ENCODE measurements at regions not wholly inside any gene's neighbourhood (a gene's known extent, or its start where the extent isn't known, plus 50 kb on each side); places are given as distances from the start of the nearest gene placed in this dataset.

DNA sequence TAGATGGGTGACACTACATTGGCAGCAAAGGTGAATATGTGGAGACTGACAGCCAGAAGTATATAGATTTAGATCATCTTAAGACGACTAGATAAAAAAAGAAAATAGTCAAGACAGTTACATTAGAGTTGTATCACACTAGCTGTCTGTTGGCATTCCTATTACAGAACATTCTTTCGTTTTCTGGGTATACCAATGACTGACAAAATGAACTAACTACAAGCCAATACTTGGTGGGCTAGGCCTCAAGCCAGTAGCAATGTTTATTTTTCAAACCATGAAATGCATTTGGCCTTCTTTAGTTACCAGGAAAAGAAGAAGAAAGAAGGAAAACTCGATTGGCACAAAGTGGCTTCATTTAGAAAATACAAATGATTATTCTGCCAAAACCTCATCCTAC is 944.9 kb upstream of the ZEB2 start:
- Histone ChIP-seq H3K4me2 (no peak overlapping the region), H2AFZ (no peak overlapping the region), H3K27me3 (ENCODE audit: insufficient read depth) (no peaks in the 10 kb centered on the region), H3K4me1 (ENCODE audit: insufficient read depth) (no peaks in the 10 kb centered on the region), H3K9me2 (ENCODE audit: insufficient read depth) (0 out of 2 replicates have a peak, but pooled peaks cover 4% of the 10 kb centered on the region), H3K4me3 (no peak overlapping the region), H3K79me2 (replicated peaks; ENCODE audit: insufficient read depth) (no peaks in the 10 kb centered on the region), H4K20me1 (replicated peaks; ENCODE audit: insufficient read depth) (no peaks in the 10 kb centered on the region), H3K36me3 (ENCODE audit: insufficient read depth) (no peaks in the 10 kb centered on the region), H3F3A (replicated peaks; ENCODE audit: low read depth) (no peaks in the 10 kb centered on the region), H3K27ac (ENCODE audit: low read depth) (no peak overlapping the region)
- no peaks in the 10 kb centered on the region for H3K36me3 Mint-ChIP-seq (ENCODE audit: low read depth)
- TF ChIP-seq ZNF331 (CRISPR knock-in tag; IDR thresholded peaks at IDR 0.05; ENCODE audit: low read depth) (no peak), JUNB (IDR thresholded peaks at IDR 0.05; ENCODE audit: unreplicated experiment) (no peak), ZNF114 (CRISPR knock-in tag; IDR thresholded peaks at IDR 0.05) (no peak), EZH2phosphoT487 (IDR thresholded peaks at IDR 0.05; ENCODE audit: unreplicated experiment) (no peak), POLR2AphosphoS5 (IDR thresholded peaks at IDR 0.05; ENCODE audit: low read depth) (no peak), EZH2 (IDR thresholded peaks at IDR 0.05; ENCODE audit: low read depth, unreplicated experiment) (no peak), NANOG (IDR thresholded peaks at IDR 0.05; ENCODE audit: borderline replicate concordance) (no peak)
- TF ChIP-seq, protein P1, sequence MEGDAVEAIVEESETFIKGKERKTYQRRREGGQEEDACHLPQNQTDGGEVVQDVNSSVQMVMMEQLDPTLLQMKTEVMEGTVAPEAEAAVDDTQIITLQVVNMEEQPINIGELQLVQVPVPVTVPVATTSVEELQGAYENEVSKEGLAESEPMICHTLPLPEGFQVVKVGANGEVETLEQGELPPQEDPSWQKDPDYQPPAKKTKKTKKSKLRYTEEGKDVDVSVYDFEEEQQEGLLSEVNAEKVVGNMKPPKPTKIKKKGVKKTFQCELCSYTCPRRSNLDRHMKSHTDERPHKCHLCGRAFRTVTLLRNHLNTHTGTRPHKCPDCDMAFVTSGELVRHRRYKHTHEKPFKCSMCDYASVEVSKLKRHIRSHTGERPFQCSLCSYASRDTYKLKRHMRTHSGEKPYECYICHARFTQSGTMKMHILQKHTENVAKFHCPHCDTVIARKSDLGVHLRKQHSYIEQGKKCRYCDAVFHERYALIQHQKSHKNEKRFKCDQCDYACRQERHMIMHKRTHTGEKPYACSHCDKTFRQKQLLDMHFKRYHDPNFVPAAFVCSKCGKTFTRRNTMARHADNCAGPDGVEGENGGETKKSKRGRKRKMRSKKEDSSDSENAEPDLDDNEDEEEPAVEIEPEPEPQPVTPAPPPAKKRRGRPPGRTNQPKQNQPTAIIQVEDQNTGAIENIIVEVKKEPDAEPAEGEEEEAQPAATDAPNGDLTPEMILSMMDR (conservative IDR thresholded peaks at IDR 0.05; ENCODE audit: low read depth in 2 of 2): no peak
- TF ChIP-seq, protein P2, sequence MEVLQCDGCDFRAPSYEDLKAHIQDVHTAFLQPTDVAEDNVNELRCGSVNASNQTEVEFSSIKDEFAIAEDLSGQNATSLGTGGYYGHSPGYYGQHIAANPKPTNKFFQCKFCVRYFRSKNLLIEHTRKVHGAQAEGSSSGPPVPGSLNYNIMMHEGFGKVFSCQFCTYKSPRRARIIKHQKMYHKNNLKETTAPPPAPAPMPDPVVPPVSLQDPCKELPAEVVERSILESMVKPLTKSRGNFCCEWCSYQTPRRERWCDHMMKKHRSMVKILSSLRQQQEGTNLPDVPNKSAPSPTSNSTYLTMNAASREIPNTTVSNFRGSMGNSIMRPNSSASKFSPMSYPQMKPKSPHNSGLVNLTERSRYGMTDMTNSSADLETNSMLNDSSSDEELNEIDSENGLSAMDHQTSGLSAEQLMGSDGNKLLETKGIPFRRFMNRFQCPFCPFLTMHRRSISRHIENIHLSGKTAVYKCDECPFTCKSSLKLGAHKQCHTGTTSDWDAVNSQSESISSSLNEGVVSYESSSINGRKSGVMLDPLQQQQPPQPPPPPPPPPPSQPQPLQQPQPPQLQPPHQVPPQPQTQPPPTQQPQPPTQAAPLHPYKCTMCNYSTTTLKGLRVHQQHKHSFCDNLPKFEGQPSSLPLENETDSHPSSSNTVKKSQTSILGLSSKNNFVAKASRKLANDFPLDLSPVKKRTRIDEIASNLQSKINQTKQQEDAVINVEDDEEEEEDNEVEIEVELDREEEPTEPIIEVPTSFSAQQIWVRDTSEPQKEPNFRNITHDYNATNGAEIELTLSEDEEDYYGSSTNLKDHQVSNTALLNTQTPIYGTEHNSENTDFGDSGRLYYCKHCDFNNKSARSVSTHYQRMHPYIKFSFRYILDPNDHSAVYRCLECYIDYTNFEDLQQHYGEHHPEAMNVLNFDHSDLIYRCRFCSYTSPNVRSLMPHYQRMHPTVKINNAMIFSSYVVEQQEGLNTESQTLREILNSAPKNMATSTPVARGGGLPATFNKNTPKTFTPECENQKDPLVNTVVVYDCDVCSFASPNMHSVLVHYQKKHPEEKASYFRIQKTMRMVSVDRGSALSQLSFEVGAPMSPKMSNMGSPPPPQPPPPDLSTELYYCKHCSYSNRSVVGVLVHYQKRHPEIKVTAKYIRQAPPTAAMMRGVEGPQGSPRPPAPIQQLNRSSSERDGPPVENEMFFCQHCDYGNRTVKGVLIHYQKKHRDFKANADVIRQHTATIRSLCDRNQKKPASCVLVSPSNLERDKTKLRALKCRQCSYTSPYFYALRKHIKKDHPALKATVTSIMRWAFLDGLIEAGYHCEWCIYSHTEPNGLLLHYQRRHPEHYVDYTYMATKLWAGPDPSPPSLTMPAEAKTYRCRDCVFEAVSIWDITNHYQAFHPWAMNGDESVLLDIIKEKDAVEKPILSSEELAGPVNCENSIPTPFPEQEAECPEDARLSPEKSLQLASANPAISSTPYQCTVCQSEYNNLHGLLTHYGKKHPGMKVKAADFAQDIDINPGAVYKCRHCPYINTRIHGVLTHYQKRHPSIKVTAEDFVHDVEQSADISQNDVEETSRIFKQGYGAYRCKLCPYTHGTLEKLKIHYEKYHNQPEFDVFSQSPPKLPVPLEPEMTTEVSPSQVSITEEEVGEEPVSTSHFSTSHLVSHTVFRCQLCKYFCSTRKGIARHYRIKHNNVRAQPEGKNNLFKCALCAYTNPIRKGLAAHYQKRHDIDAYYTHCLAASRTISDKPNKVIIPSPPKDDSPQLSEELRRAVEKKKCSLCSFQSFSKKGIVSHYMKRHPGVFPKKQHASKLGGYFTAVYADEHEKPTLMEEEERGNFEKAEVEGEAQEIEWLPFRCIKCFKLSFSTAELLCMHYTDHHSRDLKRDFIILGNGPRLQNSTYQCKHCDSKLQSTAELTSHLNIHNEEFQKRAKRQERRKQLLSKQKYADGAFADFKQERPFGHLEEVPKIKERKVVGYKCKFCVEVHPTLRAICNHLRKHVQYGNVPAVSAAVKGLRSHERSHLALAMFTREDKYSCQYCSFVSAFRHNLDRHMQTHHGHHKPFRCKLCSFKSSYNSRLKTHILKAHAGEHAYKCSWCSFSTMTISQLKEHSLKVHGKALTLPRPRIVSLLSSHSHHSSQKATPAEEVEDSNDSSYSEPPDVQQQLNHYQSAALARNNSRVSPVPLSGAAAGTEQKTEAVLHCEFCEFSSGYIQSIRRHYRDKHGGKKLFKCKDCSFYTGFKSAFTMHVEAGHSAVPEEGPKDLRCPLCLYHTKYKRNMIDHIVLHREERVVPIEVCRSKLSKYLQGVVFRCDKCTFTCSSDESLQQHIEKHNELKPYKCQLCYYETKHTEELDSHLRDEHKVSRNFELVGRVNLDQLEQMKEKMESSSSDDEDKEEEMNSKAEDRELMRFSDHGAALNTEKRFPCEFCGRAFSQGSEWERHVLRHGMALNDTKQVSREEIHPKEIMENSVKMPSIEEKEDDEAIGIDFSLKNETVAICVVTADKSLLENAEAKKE (CRISPR knock-in tag; IDR thresholded peaks at IDR 0.05): no peak
- TF ChIP-seq, protein P3, sequence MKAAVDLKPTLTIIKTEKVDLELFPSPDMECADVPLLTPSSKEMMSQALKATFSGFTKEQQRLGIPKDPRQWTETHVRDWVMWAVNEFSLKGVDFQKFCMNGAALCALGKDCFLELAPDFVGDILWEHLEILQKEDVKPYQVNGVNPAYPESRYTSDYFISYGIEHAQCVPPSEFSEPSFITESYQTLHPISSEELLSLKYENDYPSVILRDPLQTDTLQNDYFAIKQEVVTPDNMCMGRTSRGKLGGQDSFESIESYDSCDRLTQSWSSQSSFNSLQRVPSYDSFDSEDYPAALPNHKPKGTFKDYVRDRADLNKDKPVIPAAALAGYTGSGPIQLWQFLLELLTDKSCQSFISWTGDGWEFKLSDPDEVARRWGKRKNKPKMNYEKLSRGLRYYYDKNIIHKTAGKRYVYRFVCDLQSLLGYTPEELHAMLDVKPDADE (IDR thresholded peaks at IDR 0.05): no peak
- no peaks in the 10 kb centered on the region for H3K27me3 Mint-ChIP-seq (ENCODE audit: insufficient read depth, low read depth, poor library complexity)
- H3K27ac Mint-ChIP-seq: no peak overlapping the region
- ATAC-seq (no peak), DNase-seq (ENCODE audit: low spot score) (no peak)
- peaks cover 2% of the 10 kb centered on the region; the same call in 1 of the 3 replicates for H3K4me1 Mint-ChIP-seq
- H3K9me3 Mint-ChIP-seq: no peaks in the 10 kb centered on the region; the same call in 2 of the 3 replicates
- H3K4me3 Mint-ChIP-seq: no peak overlapping the region

Measured in GM23338 (cell line).